ENCODE measurements at regions not wholly inside any gene's neighbourhood (a gene's known extent, or its start where the extent isn't known, plus 50 kb on each side); places are given as distances from the start of the nearest gene placed in this dataset.

DNA sequence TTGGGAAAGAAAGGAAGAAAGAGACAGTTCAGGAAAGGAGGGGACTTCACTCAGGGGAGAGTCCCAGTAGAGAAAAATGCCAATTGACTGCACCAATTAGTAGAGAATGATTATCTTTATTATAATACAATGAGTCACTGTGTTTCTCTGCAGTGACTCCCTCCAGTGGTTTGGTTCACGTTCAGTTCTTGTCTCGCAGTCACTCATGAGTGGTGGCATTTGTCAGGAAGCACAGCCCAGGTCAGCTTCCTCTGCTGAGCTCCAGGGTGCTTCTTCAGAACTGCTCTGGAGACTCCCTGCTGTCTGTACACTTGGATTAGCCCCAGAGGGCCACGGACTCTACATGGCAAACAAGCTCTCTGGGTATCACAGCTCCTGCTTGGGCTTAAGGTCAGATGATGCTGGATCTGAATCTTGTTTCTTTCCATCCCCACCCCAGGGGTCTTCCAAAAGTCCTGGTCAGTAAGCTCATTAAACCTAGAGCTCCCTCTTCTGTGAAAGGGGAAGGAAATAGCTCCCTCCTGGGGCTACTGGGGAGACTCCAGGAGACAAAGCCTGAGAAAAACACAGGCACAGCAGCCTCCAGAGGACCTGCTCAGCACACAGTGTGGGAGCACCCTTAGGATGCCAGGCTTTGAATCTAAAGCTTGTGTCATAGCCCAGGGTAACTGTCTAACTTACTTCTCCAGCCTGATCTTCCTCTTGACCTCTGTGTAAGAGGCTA lies 619.0 kb downstream of the AJAP1 start:
- Histone ChIP-seq H3K36me3 (ENCODE audit: insufficient read depth) (no peaks in the 10 kb centered on the region), H3K27ac (ENCODE audit: low read depth) (no peak overlapping the region), H3K4me3 (ENCODE audit: low read depth, low read length) (no peak overlapping the region), H3K4me1 (ENCODE audit: insufficient read depth) (no peaks in the 10 kb centered on the region)
- 47% methylated on average over 3 of the region's 3 CpGs for WGBS
- DNase-seq (ENCODE audit: extremely low spot score): no peak

DNA sequence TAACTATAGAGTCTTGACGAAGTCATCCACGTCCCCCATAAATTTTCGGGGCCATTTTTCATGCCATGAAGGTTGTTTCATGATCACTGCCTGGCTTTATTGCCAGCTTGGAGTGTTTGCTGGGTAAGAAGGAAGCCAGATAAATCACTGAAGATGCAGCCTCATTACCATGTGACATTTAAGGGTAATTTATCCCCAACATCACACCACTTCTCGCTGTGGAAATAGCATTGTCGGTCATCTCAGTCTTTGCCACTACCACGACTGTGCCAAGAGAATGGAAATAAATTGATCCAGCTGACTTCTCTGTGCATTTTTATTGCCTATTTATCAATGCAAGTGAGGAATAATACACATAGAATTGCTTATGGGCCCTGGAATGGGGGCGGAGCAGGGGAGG lies 617.9 kb downstream of the AJAP1 start:
- Histone ChIP-seq H3K4me1 (ENCODE audit: insufficient read depth) (no peaks in the 10 kb centered on the region), H3K4me3 (ENCODE audit: low read depth, low read length) (no peak overlapping the region), H3K27ac (ENCODE audit: low read depth) (no peak overlapping the region), H3K36me3 (ENCODE audit: insufficient read depth) (no peaks in the 10 kb centered on the region)
- WGBS: 82% methylated on average over 7 of the region's 7 CpGs
- DNase-seq (ENCODE audit: extremely low spot score): no peak

GRCh38 chr1:5271264-5271663 lies 616.9 kb downstream of the AJAP1 start:
- H3K36me3 ChIP-seq (ENCODE audit: insufficient read depth): no peaks in the 10 kb centered on the region
- no peak for DNase-seq (ENCODE audit: extremely low spot score)
- H3K4me1 ChIP-seq (ENCODE audit: insufficient read depth): no peaks in the 10 kb centered on the region
- H3K27ac ChIP-seq (ENCODE audit: low read depth): no peak overlapping the region
- no peak overlapping the region for H3K4me3 ChIP-seq (ENCODE audit: low read depth, low read length)
- 72% methylated on average over 2 of the region's 2 CpGs for WGBS

DNA sequence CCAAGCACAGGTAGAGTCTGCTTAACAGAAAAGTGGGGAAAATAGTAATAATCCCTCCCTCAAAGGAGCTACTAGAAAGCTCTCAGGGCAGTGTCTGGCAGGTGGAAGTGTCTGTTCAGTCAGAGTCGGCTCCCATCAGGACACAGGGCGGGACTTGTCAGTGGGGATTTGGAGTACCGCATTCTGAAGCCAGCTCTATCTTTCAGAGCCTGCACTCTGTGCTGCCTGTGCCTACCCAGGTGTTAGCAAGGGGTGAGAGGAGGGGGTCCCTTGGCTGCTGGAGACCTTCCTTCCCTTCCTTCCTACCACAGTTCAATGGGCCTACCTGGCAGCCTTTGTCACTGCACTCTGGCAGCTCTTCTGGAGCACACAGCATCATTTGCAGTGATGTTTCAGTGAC lies 615.5 kb downstream of the AJAP1 start:
- Histone ChIP-seq H3K36me3 (ENCODE audit: insufficient read depth) (no peaks in the 10 kb centered on the region), H3K27ac (ENCODE audit: low read depth) (no peak overlapping the region), H3K4me1 (ENCODE audit: insufficient read depth) (no peaks in the 10 kb centered on the region), H3K4me3 (ENCODE audit: low read depth, low read length) (no peak overlapping the region)
- no peak for DNase-seq (ENCODE audit: extremely low spot score)
- 87% methylated on average over 3 of the region's 3 CpGs for WGBS

DNA sequence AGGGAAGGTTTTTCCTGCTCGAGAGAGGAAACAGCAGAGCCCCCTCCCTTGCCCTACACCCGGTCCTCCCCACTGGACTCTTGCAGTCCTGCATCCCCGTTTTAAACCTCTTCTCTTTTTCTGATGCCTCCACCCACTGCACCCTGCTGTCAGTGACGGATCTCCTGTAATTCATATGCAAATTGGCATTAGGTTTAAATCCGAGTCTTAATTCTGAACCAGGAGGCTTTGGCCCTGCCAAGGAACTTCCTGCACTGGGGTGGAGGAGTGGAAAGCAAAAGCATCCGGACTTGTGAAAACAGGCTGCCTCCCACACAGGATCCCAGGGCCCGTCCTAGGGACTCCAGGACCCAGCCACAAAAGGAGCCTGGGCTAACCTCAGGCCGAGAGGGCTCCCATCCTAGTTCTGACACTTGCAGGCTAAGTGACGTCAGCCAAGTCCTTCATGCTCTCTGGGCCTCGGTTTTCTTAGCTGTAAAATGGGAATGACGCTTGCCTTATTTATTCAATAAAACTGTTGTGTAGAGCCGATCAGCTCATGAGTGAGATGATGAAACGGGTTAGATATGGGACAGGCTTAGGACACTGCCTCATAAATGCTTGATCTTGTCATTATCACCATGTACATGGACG lies 613.3 kb downstream of the AJAP1 start:
- no peaks in the 10 kb centered on the region for H3K4me1 ChIP-seq (ENCODE audit: insufficient read depth)
- no peak overlapping the region for H3K27ac ChIP-seq (ENCODE audit: low read depth)
- no peak for DNase-seq (ENCODE audit: extremely low spot score)
- no peaks in the 10 kb centered on the region for H3K36me3 ChIP-seq (ENCODE audit: insufficient read depth)
- 43% methylated on average over 14 of the region's 14 CpGs for WGBS
- no peak overlapping the region for H3K4me3 ChIP-seq (ENCODE audit: low read depth, low read length)

- Histone ChIP-seq H3K4me3 (ENCODE audit: low read depth, low read length) (no peak overlapping the region), H3K36me3 (ENCODE audit: insufficient read depth) (no peaks in the 10 kb centered on the region), H3K27ac (ENCODE audit: low read depth) (no peak overlapping the region), H3K4me1 (ENCODE audit: insufficient read depth) (no peaks in the 10 kb centered on the region)
- DNase-seq (ENCODE audit: extremely low spot score): no peak
- 64% methylated on average over 14 of the region's 14 CpGs for WGBS
These were observed 611.1 kb downstream of the AJAP1 start for GRCh38 chr1:5265438-5266075.

DNA sequence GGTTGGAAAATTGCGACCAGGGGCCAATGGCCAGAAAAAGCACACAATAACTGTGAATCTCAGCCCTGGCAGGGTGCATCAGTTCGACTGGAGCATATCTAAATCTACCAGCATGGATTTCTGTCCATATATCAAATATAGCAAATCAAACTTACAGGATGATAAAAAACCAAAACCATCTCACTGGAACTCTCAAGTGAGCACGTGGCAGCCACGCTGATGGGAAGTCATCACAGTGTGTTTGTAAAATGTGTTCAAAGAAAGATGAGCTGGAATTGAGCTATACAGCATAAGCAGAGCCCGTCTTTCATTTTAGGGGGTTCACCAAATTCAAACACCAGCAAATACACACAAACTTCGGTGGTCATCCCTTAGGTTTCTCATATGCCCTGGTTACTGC lies 610.1 kb downstream of the AJAP1 start:
- Histone ChIP-seq H3K36me3 (ENCODE audit: insufficient read depth) (no peaks in the 10 kb centered on the region), H3K27ac (ENCODE audit: low read depth) (no peak overlapping the region), H3K4me3 (ENCODE audit: low read depth, low read length) (no peak overlapping the region), H3K4me1 (ENCODE audit: insufficient read depth) (no peaks in the 10 kb centered on the region)
- no peak for DNase-seq (ENCODE audit: extremely low spot score)
- WGBS: 61% methylated on average over 6 of the region's 6 CpGs

DNA sequence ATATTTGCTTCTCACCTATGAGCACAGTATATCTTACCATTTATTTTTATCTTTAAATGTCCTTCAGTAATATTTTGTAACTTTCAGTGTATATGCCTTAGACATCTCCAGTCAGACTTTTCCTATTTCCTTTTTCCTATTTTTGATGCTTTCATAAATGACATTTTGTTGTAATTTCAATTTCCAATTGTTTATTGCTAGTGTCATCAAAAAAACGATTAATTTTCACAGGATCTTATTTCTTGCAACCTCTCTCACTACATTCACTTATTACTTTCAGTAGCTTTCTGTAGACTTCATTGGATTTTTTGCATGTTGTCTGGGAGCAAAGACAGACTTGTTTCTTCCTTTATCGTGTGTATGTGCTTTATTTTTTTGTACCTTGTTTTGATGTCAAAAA lies 602.4 kb downstream of the AJAP1 start:
- WGBS: 65% methylated on average over 2 of the region's 2 CpGs
- DNase-seq (ENCODE audit: extremely low spot score): no peak
- H3K36me3 ChIP-seq (ENCODE audit: insufficient read depth): no peaks in the 10 kb centered on the region
- no peaks in the 10 kb centered on the region for H3K4me1 ChIP-seq (ENCODE audit: insufficient read depth)
- H3K27ac ChIP-seq (ENCODE audit: low read depth): no peak overlapping the region
- no peak overlapping the region for H3K4me3 ChIP-seq (ENCODE audit: low read depth, low read length)

DNA sequence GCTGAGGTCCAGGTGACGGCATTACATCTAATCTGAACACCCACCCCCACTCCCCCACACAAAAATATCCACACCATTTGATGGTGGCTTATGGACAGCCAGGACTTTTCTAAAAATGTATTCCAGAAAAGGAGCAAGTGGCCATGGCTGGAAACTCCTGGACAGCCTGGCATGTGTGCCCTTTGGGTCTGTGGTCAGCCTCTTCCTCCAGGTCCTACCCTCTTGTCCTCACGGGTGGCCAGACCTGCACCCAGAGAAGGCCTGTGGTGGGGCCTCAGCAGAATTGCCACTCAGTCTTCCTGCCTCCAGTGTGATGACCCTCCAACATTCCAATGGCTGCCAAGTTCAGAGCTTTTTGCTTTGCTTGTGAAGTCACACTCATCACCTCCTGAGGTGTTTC lies 600.6 kb downstream of the AJAP1 start:
- Histone ChIP-seq H3K27ac (ENCODE audit: low read depth) (no peak overlapping the region), H3K4me3 (ENCODE audit: low read depth, low read length) (no peak overlapping the region), H3K4me1 (ENCODE audit: insufficient read depth) (no peaks in the 10 kb centered on the region), H3K36me3 (ENCODE audit: insufficient read depth) (no peaks in the 10 kb centered on the region)
- DNase-seq (ENCODE audit: extremely low spot score): no peak
- 81% methylated on average over 2 of the region's 2 CpGs for WGBS

- DNase-seq (ENCODE audit: extremely low spot score): no peak
- Histone ChIP-seq H3K4me3 (ENCODE audit: low read depth, low read length) (no peak overlapping the region), H3K4me1 (ENCODE audit: insufficient read depth) (no peaks in the 10 kb centered on the region), H3K27ac (ENCODE audit: low read depth) (no peak overlapping the region), H3K36me3 (ENCODE audit: insufficient read depth) (no peaks in the 10 kb centered on the region)
- 76% methylated on average over 15 of the region's 15 CpGs for WGBS
These were observed 599.8 kb downstream of the AJAP1 start for GRCh38 chr1:5254131-5254725.

- Histone ChIP-seq H3K27ac (ENCODE audit: low read depth) (no peak overlapping the region), H3K36me3 (ENCODE audit: insufficient read depth) (no peaks in the 10 kb centered on the region), H3K4me3 (ENCODE audit: low read depth, low read length) (no peak overlapping the region), H3K4me1 (ENCODE audit: insufficient read depth) (no peaks in the 10 kb centered on the region)
- 81% methylated on average over 5 of the region's 5 CpGs for WGBS
- DNase-seq (ENCODE audit: extremely low spot score): no peak
These were observed 598.6 kb downstream of the AJAP1 start for GRCh38 chr1:5253036-5253435.

DNA sequence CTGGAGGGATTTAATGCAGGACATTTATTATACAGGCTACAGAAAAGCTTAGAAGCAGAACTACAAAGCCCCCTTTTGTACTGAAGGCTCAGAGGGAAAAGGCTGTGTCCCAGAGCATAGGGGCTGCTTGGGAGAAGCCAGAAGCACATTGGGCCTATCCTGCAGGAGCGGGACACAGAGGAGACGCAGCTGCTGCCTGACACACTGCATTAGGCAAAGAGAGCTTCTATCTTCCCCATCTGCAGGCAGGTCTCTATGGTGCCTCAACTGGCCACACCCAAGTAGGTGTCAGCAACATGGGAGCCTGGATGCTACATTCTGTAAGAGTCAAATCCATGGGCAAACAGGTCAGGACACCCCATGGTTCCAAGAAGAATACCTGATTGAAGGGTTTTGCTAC lies 595.9 kb downstream of the AJAP1 start:
- no peaks in the 10 kb centered on the region for H3K36me3 ChIP-seq (ENCODE audit: insufficient read depth)
- DNase-seq (ENCODE audit: extremely low spot score): no peak
- no peaks in the 10 kb centered on the region for H3K4me1 ChIP-seq (ENCODE audit: insufficient read depth)
- 36% methylated on average over 2 of the region's 2 CpGs for WGBS
- H3K4me3 ChIP-seq (ENCODE audit: low read depth, low read length): no peak overlapping the region
- H3K27ac ChIP-seq (ENCODE audit: low read depth): no peak overlapping the region

- Histone ChIP-seq H3K4me3 (ENCODE audit: low read depth, low read length) (no peak overlapping the region), H3K27ac (ENCODE audit: low read depth) (no peak overlapping the region), H3K4me1 (ENCODE audit: insufficient read depth) (no peaks in the 10 kb centered on the region), H3K36me3 (ENCODE audit: insufficient read depth) (no peaks in the 10 kb centered on the region)
- DNase-seq (ENCODE audit: extremely low spot score): no peak
- WGBS: 76% methylated on average over 5 of the region's 5 CpGs
These were observed 590.9 kb downstream of the AJAP1 start for GRCh38 chr1:5245348-5245747.

All from urinary bladder (tissue), 3 donors.